Activated naive CD8-positive, alpha-beta T cell treated with anti-CD3 and anti-CD28 coated beads, Interleukin-2, amount 10 ng/mL, durations not matched to agents 7 days and 5 days (primary cell): ENCODE measurements at regions not wholly inside any gene's neighbourhood (a gene's known extent, or its start where the extent isn't known, plus 50 kb on each side); places are given as distances from the start of the nearest gene placed in this dataset.

Experiments
- ATAC-seq: fragments of 150-1000 bp; cut with Tn5 transposase; one replicate; pipeline ENCODE4 v1.10.0; 2021; ENCODE audit warnings: low read depth, moderate library complexity
- POLR2A ChIA-PET: fragments of 350-600 bp; sonication (Branson Sonifier 250); formaldehyde crosslinking; loops from one replicate; lab custom pipeline; 2021; ENCODE audit warnings: antibody characterized with exemption; lab: Charles Lee
- DNase-seq: peaks from one replicate; pipeline ENCODE4 v3.0.0; 2021
- H3K27ac Mint-ChIP-seq: one replicate; pipeline ENCODE4 v1.8.0; 2022; ENCODE audit warnings: mild to moderate bottlenecking, mixed read lengths
- H3K27me3 Mint-ChIP-seq: one replicate; pipeline ENCODE4 v1.8.0; 2022; ENCODE audit warnings: mild to moderate bottlenecking, moderate library complexity, mixed read lengths
- H3K36me3 Mint-ChIP-seq: one replicate; pipeline ENCODE4 v1.8.0; 2021; ENCODE audit warnings: mild to moderate bottlenecking, mixed read lengths
- H3K4me1 Mint-ChIP-seq: one replicate; pipeline ENCODE4 v1.8.0; 2021; ENCODE audit warnings: mixed read lengths
- H3K4me3 Mint-ChIP-seq: one replicate; pipeline ENCODE4 v1.8.0; 2022; ENCODE audit warnings: mild to moderate bottlenecking, moderate library complexity, mixed read lengths
- H3K9me3 Mint-ChIP-seq: one replicate; pipeline ENCODE4 v1.8.0; 2021; ENCODE audit warnings: mixed read lengths

DNA sequence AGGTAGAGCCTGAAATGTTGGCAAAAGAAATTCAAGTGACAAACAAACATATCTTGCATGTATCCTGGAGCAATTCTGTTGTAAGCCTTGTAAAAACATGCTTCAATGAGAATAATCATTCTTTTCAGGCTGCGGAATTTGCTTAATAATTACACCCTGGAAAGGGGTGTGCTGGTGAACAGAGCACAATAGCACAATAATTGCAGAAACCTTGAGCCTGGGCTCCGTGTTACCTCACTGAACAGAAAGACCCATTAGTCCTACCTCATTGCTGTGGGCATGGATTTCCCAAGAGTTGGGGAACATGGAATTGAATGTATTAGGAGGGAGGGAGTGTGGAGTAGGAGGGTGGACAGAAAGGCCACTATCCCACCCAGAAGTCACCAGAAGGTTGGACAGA lies 168.0 kb upstream of the ALKAL2 start:
- Mint-ChIP-seq H3K27ac (no peak overlapping the region), H3K27me3 (peaks cover 48% of the 10 kb centered on the region), H3K4me1 (peaks cover 7% of the 10 kb centered on the region), H3K4me3 (no peak overlapping the region), H3K36me3 (no peaks in the 10 kb centered on the region), H3K9me3 (no peaks in the 10 kb centered on the region)
- DNase-seq (no peak), ATAC-seq (no peak)
- POLR2A ChIA-PET = no interaction called here

DNA sequence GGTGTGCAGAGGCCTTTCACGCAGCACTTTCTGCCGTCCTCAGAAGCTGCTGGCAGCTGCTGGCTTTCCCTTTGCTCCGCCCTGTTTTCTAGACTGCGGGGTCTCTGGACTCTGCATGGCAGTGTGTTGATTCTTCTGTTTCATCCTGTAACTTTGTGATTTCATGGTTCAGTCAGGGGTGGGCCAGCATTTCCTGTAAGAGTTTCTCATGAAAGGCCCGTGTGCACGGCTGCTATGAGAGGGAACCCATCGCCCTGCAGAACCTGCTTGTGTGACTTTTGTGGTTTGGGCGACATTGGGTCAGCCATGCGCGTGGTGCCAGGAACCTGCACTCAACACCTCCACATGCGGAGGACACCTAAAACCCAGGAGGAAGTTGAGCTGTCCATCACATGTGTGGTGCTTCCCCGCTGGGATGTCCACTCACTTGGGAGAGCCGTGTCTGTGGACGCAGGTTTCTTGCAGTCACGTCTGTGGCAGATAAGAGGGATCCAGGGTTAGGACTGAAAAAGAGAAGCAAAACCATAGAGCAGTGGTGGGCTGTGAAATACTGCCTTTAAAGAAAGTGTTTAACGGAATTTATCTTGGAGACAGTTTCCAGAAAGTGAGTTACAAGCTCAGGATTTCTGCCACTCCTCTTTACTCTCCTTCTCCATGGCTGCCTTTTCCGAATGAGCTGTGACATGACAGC lies 167.3 kb upstream of the ALKAL2 start:
- Mint-ChIP-seq H3K4me3 (no peak overlapping the region), H3K4me1 (peaks cover 4% of the 10 kb centered on the region), H3K36me3 (no peaks in the 10 kb centered on the region), H3K27ac (no peak overlapping the region), H3K9me3 (no peaks in the 10 kb centered on the region), H3K27me3 (peaks cover 41% of the 10 kb centered on the region)
- POLR2A ChIA-PET = no interaction called here
- no peak for ATAC-seq
- DNase-seq = no peak

DNA sequence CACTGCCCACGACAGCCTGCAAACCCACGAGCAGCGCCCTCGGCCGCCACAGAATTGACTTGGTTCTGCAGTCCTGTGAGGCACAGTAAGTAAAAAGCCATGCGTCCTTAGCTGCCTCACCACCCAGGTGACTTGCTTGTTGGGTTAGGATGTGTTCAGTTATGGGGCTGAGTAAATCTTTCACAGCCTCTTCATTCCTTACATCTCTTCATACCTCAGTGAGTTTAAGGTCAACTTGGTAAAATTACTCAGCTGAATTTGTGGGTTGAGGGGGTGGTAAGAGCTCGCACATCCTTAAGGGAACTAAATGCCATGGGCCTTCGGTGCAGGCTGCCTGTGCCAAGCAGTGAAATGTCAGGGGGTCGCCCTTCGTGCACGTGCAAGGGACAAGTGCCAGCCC lies 165.2 kb upstream of the ALKAL2 start:
- no peak for DNase-seq
- Mint-ChIP-seq H3K27me3 (peaks cover 23% of the 10 kb centered on the region), H3K36me3 (no peaks in the 10 kb centered on the region), H3K27ac (no peak overlapping the region), H3K4me3 (no peak overlapping the region), H3K9me3 (no peaks in the 10 kb centered on the region), H3K4me1 (peaks cover 4% of the 10 kb centered on the region)
- ATAC-seq = no peak
- POLR2A ChIA-PET = no interaction called here

DNA sequence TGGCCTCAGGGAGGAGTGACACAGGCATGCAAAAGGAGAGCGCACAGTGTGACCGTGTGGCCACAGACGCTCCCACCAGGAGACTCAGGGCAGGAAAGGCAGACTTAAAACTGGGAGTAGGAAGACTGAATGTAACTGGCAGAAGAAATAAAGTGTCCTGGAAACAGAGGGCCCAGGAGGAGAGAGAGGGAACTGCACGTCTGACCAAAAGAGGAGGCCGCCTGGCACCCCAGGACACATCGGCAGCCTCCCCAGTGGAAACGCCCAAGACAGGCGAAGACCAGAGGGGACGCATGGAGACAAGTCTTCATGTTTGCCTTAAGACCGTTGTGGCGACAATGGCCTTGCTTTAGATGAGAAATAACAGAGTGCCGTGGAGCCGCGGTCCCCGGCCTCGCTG lies 163.6 kb upstream of the ALKAL2 start:
- Mint-ChIP-seq H3K36me3 (no peaks in the 10 kb centered on the region), H3K4me3 (no peak overlapping the region), H3K27me3 (peaks cover 9% of the 10 kb centered on the region), H3K4me1 (peaks cover 4% of the 10 kb centered on the region), H3K9me3 (no peaks in the 10 kb centered on the region), H3K27ac (no peak overlapping the region)
- ATAC-seq (no peak), DNase-seq (no peak)
- POLR2A ChIA-PET = no interaction called here

DNA sequence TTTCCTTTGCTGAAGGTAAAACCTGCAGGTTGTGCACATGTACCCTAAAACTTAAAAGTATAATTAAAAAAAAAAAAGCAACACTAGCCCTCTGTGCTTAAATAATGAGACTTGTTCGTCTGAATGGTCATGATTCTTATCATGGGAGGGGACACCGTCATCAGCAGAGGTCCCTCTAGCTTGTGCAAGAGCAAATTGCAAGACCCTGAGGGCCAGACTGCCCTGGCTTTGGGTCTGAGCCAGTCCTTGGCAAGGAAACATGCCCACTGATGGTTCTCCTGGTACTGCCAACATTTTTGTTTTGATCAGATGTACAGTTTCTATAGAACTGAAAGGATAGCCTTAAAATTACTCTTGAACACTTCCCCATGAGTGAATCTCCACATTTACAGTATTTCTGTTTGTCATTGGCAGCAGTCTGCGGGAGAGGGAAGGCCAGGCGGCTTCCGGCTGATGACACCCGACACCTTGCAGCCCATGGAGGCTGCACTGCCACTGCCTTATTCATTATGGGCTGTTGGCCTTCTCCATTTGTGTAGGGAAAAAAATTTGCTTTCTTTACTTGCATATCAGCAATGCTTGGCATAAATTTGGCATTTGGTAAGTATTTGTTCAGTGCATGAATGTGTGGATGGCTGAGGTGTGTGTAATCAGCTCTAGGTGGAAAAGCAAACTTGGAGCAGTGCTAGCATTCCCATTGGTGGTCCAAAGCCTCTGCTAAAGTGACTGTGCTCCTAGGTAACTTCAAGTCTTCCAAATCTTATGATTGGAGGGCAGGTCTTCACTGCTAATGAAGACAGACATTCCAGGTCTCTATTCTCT lies 161.6 kb upstream of the ALKAL2 start:
- no peak overlapping the region for H3K27ac Mint-ChIP-seq
- no peaks in the 10 kb centered on the region for H3K9me3 Mint-ChIP-seq

DNA sequence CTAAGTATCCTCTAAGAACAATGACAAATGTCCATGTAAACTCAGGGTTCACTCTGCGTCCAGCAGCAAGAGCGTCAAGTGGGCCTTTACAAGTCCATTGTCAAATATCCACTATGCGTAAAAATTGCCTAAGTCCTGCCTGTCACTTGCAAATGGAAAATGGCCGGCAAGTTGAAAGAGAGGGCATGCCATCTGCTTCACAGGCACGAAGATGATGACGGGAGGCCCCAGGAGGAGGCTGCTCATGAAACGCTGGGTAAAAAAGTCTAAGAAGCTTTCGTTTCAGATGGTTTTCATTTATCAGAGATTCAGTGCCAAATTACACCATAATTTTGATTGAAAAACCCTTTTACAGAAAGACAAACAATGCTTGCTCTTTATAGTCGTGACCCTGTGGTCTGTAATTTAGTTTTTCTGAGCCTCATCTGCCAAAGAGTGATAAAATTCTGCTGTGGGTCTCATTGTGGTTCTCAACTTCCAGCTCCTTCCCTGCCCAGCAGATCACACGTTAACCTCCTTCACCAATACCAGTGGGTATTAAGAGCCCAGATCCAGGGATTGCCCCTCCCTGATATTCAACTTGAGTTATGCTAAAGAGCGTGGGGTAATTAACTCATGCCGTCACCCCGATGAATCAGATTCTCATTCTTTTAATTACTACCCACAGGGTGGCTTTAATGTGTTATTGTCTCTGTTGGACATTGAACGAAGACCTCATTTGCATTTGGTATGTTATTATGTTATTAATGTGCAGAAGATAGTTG lies 160.2 kb upstream of the ALKAL2 start:
- Mint-ChIP-seq H3K36me3 (no peaks in the 10 kb centered on the region), H3K4me3 (no peak overlapping the region), H3K27ac (no peak overlapping the region), H3K27me3 (no peaks in the 10 kb centered on the region), H3K4me1 (peaks cover 3% of the 10 kb centered on the region), H3K9me3 (no peaks in the 10 kb centered on the region)
- POLR2A ChIA-PET = no interaction called here
- no peak for DNase-seq
- ATAC-seq = no peak

More for the DNA sequence above, 161.6 kb upstream of the ALKAL2 start:
- DNase-seq (no peak), ATAC-seq (no peak)
- Mint-ChIP-seq H3K4me3 (no peak overlapping the region), H3K36me3 (no peaks in the 10 kb centered on the region), H3K4me1 (peaks cover 3% of the 10 kb centered on the region), H3K27me3 (no peaks in the 10 kb centered on the region)
- POLR2A ChIA-PET = no interaction called here

DNA sequence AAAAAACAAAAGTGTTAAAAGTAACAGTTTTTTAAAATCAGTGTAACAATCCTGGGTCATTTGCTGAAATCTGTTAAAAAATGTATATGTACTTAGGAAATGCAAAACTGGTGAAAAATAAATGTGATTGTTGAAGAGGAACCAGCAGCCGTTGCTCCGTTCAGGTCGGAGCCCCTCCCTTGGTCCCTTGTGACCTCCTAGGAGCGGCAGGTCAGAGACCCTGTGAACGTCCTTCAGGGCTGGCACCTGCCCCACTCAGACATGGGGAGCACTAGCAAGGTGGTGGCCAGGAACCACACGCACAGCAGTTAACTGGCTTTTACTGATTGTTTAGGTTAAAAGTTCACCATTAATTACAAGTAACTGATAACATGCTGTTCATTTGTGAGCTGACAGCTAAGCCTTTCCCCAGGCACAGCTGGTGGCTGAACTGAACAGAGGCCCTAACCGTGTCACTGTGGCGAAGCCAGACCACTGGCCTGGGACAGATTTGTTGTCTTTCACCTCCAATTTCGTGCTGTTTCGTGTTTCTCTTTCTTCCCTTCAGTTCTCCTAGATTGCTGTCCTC lies 159.2 kb upstream of the ALKAL2 start:
- H3K4me3 Mint-ChIP-seq = no peak overlapping the region
- POLR2A ChIA-PET = no interaction called here
- no peak for ATAC-seq
- DNase-seq = no peak
- no peaks in the 10 kb centered on the region for H3K27me3 Mint-ChIP-seq
- peaks cover 3% of the 10 kb centered on the region for H3K4me1 Mint-ChIP-seq
- no peak overlapping the region for H3K27ac Mint-ChIP-seq
- no peaks in the 10 kb centered on the region for H3K36me3 Mint-ChIP-seq
- no peaks in the 10 kb centered on the region for H3K9me3 Mint-ChIP-seq

DNA sequence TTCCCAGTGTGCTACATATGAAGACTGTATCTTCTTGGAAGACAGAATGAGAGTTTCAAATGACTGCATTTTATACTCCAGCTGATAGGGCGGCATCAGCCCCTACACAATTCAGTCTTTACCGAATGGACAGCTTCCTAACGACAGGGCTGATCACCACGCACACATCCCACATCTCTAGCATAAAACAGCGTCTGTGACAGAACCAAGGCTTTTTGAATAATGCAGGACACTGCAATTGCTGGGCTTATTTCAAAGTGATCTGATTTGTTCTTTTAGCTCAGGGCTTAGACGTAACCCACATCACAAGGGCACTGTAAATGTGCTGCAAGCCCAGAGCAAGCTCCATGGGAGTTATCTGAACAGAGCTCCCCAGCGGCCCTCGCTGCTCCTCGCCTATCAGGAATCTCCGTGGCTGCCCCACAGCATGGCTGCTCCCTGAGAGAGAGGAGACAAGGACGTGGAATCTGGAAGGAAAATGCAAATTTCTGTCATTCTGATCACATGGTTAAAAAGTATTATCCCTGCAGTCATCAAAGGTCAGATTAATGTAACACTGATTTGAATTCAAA lies 158.5 kb upstream of the ALKAL2 start:
- DNase-seq = no peak
- H3K36me3 Mint-ChIP-seq = no peaks in the 10 kb centered on the region
- H3K4me3 Mint-ChIP-seq = no peak overlapping the region
- no peaks in the 10 kb centered on the region for H3K9me3 Mint-ChIP-seq
- POLR2A ChIA-PET = no interaction called here
- peaks cover 3% of the 10 kb centered on the region for H3K4me1 Mint-ChIP-seq
- no peak for ATAC-seq
- H3K27me3 Mint-ChIP-seq = no peaks in the 10 kb centered on the region
- no peak overlapping the region for H3K27ac Mint-ChIP-seq

DNA sequence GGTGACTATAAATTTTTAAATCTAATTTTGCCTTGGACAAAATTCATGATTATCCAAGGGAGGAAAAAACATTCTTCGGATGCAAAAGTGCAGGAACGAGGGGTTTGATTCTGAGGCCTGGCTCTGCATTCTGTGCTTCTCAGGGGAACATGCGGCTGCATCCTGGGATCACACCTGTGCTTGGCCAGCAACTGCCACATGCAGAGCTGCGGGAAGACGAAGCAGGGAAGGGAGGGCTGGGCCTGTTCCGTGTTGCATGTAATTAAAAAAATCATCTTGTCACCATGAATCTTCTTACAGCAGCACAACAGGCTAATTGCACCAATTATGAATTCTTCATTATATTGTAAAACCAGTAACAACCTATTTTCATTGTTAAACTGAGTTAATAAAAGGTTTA lies 158.0 kb upstream of the ALKAL2 start:
- H3K36me3 Mint-ChIP-seq = no peaks in the 10 kb centered on the region
- H3K27ac Mint-ChIP-seq = no peak overlapping the region
- no peaks in the 10 kb centered on the region for H3K9me3 Mint-ChIP-seq
- H3K27me3 Mint-ChIP-seq = no peaks in the 10 kb centered on the region
- H3K4me1 Mint-ChIP-seq = peaks cover 3% of the 10 kb centered on the region
- no peak for ATAC-seq
- H3K4me3 Mint-ChIP-seq = no peak overlapping the region
- POLR2A ChIA-PET = no interaction called here
- no peak for DNase-seq

DNA sequence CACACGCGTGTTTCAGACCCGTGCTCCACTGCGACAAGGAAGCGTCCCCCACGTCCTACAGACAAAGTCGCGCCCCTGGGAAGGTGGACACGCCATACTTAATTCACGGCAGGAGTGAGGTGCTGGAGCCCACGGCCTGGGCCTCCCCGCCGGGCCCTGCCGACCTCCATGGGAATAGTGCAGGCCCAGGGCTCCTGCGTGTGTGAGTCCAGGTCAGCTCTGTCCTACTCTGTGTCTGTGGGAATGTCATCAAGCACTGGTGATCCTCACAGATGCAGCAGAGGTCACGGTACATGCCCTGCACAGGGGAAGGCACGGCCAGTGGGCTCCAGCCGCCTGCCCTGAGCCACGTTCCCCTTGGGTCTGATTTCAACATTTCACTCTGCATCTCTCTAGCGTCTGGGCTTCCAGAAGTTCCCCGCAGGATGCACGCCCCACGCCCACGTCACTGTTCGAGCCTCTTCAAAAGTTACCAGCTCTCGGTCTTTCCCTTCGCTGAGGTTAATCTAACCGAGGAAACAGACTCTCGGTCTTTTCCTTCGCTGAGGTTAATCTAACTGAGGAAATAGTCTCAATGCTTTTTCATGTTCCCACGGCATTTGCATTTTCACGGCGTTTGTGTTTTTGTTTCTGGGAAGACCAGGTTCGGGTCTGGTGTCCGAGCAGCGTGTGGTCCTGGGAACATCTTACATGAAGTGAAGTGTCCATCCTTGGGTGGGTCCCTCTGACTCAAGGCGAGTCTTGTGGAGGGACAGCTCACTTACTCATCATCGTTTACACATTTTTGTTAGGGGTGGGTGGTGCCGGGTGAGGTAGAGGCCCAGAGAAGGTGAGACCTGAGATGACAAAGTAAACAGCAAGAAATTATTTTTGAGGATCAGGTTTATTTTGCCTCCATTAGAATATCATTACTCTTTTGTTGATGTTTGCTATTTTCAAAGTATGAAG lies 157.3 kb upstream of the ALKAL2 start:
- peak; percentile 45 for ATAC-seq
- Mint-ChIP-seq H3K27ac (no peak overlapping the region), H3K4me3 (no peak overlapping the region), H3K36me3 (no peaks in the 10 kb centered on the region), H3K27me3 (no peaks in the 10 kb centered on the region), H3K4me1 (peaks cover 3% of the 10 kb centered on the region), H3K9me3 (no peaks in the 10 kb centered on the region)
- DNase-seq = no peak
- POLR2A ChIA-PET = no interaction called here

DNA sequence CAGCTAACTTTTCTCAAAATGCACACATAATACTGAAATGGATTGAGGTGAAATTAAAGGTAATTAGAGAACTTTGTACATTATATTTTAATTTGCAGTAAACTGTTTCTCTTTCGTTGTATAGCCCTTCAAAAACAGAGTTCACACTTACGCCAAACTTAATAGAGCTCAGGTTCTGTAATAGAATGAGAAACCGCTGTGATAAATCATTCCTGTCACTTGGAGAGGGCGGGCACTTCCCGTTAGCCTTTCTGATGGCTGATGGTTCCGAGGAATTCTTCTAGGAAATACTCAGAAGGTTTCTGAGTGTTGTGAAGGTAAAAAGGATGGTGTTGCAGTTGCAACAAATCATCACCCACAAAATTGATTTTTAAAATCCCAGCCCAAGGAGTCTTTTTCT lies 155.8 kb upstream of the ALKAL2 start:
- peaks cover 3% of the 10 kb centered on the region for H3K4me1 Mint-ChIP-seq
- H3K27me3 Mint-ChIP-seq = no peaks in the 10 kb centered on the region

DNA sequence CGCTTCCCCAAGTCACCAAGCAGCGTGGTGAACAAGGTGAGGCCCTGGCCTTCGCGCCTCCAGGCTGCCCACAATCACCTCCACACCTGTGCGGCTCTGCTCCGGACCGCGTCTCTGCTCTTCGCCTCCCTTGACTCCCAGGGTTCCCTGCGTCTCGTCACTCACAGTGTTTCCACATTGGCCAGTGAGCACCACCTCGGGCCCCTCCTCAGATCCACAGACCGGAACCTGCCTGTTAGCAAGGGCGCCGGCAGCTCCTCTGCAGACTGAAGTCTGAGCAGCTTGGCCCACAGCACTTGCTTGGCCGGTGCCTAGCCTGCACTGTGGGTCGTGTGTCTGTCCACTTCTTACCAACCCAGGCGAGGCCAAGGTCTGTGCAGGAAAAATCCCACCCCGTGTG lies 155.3 kb upstream of the ALKAL2 start:
- DNase-seq (no peak), ATAC-seq (no peak)
- Mint-ChIP-seq H3K27ac (peak overlapping the region; percentile 58), H3K4me1 (peaks cover 7% of the 10 kb centered on the region), H3K4me3 (no peak overlapping the region), H3K27me3 (no peaks in the 10 kb centered on the region), H3K9me3 (no peaks in the 10 kb centered on the region), H3K36me3 (no peaks in the 10 kb centered on the region)
- POLR2A ChIA-PET = no interaction called here

More for the DNA sequence above, 155.8 kb upstream of the ALKAL2 start:
- DNase-seq = no peak
- no peak for ATAC-seq
- H3K4me3 Mint-ChIP-seq = no peak overlapping the region
- H3K36me3 Mint-ChIP-seq = no peaks in the 10 kb centered on the region
- no peaks in the 10 kb centered on the region for H3K9me3 Mint-ChIP-seq
- POLR2A ChIA-PET = no interaction called here
- H3K27ac Mint-ChIP-seq = no peak overlapping the region
